ENCODE measurements at regions not wholly inside any gene's neighbourhood (a gene's known extent, or its start where the extent isn't known, plus 50 kb on each side); places are given as distances from the start of the nearest gene placed in this dataset.
"Not testable (repeated sequence)": the region's sequence is repeated elsewhere in the genome, so short reads cannot be mapped to it uniquely, and the experiment has no call there.

GRCh38 chr1:185431612-185432011, 114.6 kb upstream of the IVNS1ABP start:
- no peak for DNase-seq

DNA sequence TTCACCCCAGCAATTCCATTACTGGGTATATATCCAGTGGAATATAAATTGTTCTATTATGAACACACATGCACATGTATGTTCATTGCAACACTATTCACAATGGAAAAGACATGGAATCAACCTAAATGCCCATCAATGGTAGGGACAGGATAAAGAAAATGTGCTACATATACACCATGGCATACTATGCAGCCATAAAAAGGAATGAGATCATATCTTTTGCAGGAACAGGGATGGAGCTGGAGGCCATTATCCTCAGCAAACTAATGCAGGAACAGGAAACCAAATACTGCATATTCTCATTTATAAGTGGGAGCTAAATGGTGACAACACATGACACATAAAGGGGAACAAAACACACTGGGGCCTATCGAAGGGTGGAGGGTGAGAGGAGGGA, 112.6 kb upstream of the IVNS1ABP start:
- not testable (repeated sequence) for DNase-seq

DNA sequence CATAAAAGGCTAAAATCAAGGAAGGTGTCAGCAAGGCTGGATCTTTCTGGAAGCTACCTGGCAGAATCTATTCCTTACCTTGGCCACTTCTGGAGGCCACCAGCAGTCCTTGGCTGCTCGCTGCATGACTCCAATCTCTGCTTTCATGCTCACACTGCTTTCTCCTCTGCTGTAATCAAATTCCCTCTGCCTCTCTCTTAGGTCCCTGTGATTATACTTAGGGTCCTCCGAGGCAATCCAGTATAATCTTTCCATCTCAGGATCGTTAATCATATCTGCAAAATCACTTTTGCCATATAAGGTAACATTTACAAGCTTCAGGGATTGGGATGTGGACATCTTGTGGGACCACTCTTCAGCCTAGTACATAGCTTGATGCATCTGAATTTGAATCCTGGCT, 110.7 kb upstream of the IVNS1ABP start:
- peak; percentile 20 for DNase-seq

DNA sequence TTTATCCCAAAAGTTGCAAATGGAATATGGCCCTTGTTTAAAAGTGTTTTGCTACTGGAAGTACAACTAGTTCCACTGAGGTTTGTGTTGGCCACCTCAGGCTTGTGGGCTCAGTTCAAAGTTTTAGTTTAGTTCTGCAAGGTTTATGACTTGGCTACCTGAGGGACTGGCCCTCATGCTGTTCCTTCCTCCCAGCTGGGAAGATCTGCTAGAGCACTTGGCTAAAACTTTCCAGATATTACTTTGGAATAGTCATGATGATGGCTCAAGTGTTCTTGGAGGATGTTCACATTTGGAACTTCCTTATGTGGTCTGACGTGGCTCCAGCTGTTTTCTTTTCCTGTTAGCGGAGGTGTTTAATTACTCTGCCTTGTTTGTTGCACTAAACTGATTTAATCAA, 110.2 kb upstream of the IVNS1ABP start:
- DNase-seq = peak; percentile 77

DNA sequence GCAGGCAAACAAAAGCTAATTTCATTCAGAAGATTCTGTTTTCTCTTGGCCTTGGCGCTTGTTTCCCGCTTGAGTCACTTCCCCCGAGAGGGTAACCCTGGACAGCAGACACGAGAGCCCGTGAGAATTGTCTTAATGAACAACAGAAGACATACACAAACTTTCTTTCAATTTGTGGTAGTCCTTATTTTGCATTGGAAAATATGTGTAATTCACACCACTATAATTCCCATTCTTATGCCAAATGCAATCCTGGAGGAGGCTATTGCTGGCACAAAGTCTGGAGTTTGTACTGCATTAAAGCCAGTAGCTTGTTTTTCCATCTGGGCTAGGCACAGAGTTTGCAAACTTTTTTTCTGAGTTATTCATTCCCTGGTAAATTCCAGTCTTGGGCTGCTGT, 109.8 kb upstream of the IVNS1ABP start:
- DNase-seq = peak; percentile 71

- DNase-seq = no peak
These were observed 108.1 kb upstream of the IVNS1ABP start for GRCh38 chr1:185425163-185425562.

DNA sequence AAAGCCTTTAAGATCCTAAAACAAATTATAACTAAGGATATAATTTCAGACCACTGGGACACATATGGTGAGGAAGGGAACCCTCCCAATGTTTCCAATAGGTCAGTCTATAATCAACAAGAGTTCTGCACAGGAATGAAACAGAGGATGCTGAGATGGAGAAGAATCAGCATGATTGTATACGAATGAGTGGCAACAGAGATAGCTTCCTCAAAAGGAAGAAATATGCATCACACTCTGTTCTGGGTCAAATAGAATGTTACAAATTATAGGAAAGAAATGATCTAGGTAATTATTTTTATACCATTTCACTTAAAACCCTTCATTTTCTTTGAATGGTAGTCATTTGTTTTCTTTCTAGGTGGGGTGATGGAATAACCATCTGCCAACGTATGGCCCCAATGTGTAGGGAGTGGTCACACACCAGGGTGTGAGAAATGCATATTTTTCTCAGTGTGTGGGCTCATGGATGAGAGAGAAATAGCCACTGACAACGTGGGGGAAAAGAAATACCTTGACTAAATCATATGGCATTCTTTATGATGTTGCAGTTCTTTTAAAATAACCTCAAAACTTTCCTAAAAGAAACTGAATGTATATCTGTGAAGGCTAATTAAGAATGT, 104.6 kb upstream of the IVNS1ABP start:
- no peak for DNase-seq

- DNase-seq = no peak
These were observed 103.6 kb upstream of the IVNS1ABP start for GRCh38 chr1:185420588-185421081.

DNA sequence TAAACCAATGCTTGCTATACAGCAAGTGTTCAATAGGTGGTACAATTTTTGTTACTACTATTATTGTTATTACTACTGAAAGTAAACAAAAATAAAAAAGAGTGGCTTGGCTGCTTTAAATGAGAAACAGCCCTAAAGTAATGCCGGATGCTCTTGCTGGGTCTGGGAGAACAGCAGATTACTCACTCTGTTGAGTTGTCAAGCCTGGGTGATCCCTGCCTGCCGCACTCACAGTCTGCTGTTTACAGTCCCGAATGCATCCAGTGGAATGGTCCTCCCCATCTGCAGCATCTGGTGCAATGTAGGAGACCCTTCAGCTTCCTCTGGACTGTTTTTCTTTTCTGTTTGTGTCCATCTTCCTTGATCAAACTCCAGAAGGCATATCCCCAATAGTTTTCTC, 102.7 kb upstream of the IVNS1ABP start:
- no peak for DNase-seq

DNA sequence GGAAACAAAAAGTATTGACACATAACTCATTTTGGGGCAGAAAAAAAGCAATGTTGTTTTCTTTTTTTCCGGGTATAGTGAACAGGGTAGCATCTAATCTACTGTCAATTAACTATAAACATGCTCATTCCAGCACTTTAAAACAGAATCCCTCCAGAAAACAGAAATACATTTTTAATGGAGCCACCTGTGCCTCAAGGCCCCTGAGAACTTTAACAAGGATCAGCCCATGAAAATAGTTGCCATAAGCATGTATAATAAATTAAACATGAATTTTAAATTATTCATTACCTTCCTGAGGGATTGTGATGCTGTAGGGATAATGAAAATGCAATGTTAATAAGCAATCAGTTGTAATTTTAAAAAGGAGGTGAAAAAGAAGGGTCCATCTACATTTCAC, 101.4 kb upstream of the IVNS1ABP start:
- DNase-seq = no peak

DNA sequence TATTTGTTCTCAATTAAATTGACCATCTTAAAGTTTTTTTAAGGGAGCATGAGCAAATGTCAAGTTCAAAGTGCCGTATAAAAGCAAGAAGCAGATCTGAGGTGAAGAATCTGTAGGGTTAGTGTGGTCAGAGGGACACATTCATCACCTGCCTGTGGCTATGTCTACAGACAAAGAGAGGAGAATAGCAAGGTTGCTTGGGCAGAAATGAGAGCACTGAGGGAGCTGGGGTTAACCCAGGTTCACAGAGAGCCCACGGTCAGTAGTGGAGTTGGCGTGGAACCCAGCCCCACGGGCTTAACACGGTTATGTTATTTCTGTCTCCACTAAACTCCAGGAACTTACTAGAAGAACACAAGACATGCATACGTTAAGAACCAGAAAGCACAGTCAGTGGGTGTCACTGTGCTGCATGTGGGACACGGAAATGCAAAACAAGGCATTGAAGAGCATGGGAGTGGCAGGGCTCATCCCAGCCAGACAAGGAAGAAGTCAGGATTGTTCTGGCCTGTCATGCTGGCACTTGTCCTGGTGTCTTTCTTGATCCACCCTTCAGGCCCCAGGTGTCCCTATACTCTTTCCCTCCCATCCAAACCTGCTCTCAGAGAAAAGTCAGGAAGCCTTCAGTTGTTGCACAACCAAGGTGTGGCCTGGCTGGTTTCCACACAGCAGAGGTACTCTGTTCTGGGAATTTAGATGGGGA, 95.5 kb upstream of the IVNS1ABP start:
- DNase-seq = no peak

DNA sequence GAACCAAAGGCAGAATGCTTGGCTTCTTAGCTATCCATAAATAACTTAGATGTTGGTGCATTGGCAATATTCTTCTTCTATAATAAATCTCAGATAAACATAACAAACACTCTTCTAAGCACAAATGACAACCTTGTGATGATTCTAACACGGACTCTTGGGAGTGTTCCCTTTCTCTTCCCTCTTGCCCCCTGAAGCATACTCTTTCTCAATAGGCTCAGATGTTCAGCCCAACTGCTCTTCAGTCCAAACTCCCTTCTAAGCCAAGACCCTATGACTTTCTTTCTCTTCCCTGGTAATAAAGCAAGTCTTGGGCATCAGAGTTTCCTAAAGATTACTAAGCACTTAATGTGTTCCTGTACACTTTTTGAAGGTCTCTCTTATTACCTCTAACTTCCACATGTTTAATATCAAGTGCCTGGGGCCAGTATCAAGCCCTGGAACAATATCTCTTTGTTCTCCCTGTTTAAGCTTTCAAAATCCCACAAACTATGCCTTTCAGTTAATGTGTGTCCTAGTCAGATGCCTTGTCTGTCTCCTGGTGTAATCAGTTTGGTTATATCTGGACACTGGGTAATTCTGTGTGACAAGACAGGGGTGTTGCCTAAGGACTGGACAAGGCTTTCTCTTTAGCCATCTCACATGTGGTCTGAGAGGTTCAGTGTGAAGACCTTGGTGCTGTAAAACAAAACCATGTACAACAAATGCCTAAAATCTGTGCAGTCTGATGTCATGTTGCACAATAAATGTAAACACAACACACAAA, 92.9 kb upstream of the IVNS1ABP start:
- DNase-seq = no peak

DNA sequence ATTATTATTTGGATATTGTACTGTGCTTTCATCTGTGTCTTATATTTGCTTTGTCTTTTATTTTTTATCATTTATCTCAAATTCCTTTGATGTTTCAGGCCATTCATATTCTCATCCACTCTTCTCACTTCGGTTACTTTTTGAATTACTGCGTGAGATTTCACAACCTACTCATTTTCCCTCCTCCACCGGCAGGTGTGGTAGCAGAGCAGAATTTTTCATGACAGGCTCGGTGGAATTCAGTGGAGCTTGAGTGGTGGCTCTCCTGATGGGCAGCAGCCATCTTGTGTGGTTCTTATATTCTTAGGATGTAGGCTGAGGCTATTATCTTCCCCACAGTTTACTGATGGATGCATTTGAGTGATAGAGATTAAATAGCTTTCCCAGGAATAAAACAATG, 92.3 kb upstream of the IVNS1ABP start:
- no peak for DNase-seq

DNA sequence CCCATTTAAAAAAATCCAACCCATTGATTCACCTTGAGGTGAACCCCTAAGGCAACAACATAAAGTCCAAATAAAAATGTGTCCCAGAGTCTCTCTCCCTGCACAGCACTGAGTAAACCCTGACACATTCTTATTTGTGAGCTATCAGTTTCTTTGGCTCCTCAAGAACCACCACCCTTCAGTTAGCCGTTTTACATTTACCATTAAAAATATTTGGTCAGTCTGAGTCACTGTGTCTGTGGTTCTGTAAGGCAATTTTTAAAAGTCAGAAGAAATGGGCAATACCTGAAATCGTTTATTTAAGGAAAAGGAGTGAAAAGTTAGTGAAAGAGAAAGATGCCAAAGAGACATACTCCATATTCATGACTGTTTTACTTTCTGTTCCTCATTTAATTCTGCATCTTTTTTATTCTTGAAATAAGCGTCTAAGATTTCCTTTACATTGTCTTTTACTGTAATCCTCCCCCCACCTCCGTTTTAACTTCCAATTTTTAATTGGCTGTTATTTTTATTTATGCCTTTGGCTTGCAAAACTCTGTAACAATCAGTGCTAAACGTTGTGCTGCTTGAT, 91.7 kb upstream of the IVNS1ABP start:
- no peak for DNase-seq

DNA sequence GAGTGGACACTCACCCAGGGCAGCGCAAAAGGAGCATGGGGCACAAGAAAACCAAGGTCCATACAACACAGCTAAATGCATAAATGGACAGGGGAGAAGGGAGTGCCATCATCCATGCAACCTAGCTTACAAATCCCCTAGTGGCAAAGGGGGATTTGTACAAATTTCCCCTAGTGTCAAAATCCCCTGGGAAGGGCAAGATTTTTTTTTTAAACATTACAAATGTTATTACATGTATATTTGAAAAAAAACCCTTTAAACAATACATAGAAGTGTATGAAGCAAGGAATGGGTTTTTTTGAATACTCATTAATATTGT, 89.6 kb upstream of the IVNS1ABP start:
- DNase-seq = no peak

DNA sequence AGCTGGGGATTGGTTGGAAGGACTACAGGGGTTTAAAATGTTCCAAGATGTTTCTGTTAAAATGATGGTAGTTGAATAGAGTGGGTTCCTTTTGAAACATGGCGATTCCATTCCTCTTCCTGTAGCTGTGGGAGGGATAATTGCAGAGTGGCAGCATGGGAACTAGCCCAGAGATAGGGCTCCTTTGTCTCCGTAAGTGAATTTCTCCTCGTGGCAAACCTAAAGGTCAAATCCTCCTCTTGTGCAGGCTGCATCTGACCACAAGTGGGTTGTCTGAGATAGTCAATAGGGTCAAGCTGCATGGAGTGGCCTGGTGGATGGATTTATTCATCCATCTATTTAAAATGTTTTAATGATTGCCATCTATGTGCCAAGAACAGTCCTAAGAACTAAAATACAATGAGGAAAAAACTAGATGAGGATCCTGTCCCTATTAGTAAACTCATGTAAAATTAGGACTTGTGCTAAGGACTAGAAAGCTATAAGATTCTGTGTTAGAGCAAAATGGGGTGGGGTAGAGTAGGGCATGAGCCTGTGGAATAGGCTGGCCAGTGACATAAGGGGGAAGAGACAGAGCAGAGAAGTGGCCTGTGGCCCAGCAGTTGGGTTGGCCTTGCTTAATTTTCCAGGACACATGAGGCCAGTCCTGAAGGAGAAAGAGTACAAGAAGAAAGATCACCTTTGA, 89.1 kb upstream of the IVNS1ABP start:
- no peak for DNase-seq

DNA sequence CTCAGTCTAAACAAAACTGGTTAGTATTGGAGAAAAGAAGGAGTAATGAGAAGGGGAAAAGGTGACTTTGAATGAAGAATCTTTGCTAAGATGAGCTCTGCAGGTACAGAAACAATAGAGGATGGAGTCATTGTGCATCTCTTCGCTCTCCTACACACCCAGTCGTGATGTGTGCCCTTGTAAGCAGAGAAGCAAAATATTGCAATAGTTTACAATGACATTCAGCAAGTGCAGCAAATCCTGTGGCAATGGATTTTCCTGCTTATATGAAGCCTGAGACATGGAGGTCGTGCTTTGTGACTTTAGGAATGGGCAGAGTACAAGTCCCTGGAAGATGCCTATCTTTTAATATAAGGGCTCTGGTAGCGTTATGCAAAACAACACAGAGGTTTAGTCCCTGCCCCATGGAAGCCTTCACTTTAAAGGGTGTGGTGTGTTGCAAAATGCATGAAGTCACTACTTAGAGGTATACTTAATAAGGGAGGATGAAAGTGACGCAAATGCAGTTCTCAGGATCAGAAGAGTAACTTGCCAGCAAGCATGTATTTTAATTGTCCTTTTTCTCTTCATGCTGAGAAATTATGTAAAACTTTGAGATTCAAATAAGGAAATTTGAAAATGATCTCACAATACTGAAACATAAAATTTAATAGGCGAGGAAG, 88.0 kb upstream of the IVNS1ABP start:
- DNase-seq = no peak

DNA sequence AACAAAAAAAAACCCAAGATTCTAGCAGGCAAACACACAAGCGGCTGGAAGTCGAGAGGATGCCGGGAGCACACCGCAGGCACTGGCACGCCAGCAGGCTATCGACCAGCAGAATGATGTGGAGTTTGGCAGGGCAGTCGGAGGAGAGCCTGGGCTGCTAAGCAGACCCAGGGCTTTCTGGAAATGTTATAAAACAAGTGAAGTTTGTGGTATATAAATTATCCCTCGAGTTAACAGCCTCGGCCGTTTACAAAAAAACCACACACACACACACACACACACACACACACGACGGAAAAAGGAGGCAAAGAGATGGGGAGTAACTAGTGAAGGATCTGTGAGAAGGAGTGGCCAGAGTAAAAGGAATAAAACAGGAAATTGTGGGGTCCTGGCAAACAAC, 87.2 kb upstream of the IVNS1ABP start:
- DNase-seq = peak; percentile 74

DNA sequence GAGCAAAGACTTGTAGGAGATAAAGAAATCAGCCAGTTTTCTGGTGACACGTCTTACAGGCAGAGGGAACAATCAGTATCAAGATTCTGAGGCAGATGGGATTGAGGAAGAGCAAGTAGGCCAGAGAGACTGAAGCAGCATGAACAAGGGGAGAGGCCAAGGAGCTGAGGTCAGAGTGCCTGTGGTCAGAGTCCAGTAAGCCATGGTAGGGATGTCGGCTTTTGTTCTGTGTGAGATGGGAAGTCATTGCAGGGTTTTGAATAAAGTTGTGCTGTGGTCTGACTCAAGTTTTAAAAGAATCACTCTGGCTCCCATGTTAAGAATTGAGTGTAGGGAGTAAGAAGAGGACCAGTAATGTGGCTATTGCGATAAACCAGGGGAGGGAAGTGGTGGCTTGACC, 85.9 kb upstream of the IVNS1ABP start:
- DNase-seq = no peak

DNA sequence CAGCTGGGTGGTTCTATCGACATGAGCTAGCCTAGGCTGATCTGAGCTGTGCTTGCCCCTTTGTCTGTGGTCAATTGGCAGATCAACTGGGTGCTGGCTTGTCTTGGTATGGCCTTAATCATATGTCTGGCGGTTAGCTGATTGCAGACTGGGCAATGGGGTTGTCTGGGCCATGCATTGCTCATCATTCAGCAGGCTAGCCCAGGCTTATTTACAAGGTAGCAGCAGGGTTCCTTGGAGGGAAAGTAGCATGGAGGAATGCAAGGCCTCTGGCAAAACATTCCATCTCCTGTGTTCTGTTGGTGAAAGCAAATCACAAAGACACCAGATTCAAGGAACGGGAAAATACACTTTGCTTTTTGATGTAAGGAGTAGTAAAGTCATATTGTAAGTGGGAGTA, 84.0 kb upstream of the IVNS1ABP start:
- DNase-seq = no peak

DNA sequence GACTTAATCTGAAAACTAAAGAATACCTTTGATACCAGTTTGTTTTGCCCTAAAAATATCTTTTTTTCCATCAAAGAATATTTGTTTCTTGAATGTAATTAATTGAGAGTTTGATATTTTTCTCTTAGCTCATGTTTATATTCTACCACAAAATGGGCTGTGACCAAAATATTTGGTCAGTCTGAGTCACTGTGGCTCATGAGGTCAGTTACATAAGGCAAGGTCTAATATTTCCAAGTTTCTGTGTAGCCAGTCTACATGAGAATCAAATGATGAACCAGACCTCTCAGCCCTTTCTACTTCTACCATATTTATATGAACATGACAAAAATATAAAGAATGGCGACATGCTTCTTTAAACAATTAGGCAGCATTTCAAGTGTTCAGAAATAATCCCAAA, 83.0 kb upstream of the IVNS1ABP start:
- no peak for DNase-seq

GRCh38 chr1:185398599-185398998, 81.6 kb upstream of the IVNS1ABP start:
- no peak for DNase-seq
